Thyroid gland (tissue), 4 donors: ENCODE measurements at regions not wholly inside any gene's neighbourhood (a gene's known extent, or its start where the extent isn't known, plus 50 kb on each side); places are given as distances from the start of the nearest gene placed in this dataset.

Source experiments
- CTCF ChIP-seq, 6 experiments: fragments of 200-600 bp in 3 of 6; fragments of 450-650 bp in 3 of 6; sonication (generic) in 3 of 6; IDR thresholded peaks; one replicate each; pipeline ENCODE4 v1.5.1; 2016 to 2019; ENCODE audit warnings: antibody characterized with exemption in 6 of 6, mild to moderate bottlenecking in 2 of 6, inconsistent platforms in 1 of 6, moderate library complexity in 1 of 6
- POLR2A ChIP-seq, 2 donors: fragments of 450-650 bp; IDR thresholded peaks; one replicate each; pipeline ENCODE4 v1.6.1; 2017; ENCODE audit warnings: antibody characterized with exemption in 2 of 2, mild to moderate bottlenecking in 2 of 2, moderate library complexity in 1 of 2

GRCh38 chr10:118472415-118473304 lies 122.8 kb downstream of the PRLHR start:
- TF ChIP-seq CTCF (IDR thresholded peaks at IDR 0.05) (no peak), POLR2A (IDR thresholded peaks at IDR 0.05) (no peak)
